ENCODE measurements at regions not wholly inside any gene's neighbourhood (a gene's known extent, or its start where the extent isn't known, plus 50 kb on each side); places are given as distances from the start of the nearest gene placed in this dataset.
"Not testable (repeated sequence)": the region's sequence is repeated elsewhere in the genome, so short reads cannot be mapped to it uniquely, and the experiment has no call there.

DNA sequence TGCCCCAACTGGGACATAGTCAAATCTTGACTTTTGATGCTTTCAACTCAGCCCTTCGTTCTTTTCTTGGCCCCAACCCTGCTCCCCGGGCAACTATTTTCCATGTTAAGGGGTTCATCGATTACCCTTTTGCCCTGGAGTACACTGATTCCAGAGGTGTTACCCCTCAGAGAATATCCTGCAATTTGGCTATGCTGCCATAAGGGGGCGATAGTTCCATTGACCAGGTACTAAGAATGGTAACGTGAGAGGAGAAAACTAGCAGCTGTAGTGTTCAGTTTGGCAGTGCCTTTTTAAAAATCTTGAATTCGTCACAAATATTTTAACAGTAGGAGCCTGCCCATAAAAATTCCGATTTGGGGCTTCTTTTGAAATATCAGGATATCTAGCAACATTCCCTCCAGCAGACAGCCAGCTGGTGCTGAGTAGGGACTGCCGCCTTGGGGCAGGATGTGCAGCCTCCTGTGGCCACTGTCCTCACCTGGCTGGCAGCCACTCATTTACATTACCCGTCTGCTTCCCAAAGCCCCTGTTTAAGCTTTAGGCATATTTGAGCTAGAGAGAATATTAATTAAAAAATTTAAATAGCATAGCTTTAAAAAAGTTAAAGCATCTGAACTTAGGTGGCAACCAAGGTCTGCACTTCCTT, 146.3 kb upstream of the SKOR2 start:
- no peak for DNase-seq

DNA sequence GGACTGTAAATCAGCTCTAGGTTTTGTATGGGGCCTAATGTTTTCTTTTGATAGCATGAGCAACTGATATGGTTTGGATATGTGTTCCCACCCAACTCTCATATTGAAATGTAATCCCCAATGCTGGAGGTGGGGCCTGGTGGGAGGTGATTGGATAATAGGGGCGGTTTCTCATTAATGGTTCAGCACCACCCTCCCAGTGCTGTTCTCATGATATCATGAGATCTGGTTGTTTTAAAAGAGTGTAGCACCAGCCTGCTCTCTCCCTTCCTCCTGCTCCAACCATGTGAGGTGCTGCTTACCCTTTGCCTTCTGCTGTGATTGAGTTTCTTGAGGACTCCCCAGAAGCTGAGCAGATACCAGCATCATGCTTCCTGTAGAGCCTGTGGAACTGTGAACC, 140.2 kb upstream of the SKOR2 start:
- no peak for DNase-seq

DNA sequence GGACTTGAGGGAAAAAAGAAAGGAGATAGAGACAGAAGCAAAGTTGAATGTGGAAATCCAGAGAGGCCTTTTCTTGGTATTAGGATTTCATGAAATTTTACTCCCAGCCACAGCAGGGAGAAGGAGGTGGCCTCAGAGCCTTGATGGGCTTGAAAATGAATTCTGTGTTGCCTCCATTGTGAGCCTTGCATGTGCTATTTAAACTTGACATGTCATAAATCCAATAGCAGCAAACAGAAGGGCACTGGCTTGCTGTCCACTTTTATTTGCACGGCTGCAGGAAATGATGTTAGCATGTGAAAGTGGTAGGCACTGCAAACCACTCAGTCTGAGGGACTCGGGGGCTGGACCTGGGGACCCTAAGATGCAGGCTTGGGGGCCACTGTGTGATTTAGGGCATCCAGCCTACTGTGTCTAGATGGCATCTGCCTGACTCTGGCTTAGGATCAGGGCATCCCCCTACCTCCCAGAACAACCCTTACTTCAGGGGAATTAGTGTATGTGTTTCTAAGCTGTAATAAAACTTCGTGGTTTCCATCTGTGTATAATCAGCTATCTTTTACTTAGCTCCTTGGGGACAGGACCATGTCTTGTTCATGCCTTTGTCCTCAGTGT, 139.1 kb upstream of the SKOR2 start:
- DNase-seq: no peak

DNA sequence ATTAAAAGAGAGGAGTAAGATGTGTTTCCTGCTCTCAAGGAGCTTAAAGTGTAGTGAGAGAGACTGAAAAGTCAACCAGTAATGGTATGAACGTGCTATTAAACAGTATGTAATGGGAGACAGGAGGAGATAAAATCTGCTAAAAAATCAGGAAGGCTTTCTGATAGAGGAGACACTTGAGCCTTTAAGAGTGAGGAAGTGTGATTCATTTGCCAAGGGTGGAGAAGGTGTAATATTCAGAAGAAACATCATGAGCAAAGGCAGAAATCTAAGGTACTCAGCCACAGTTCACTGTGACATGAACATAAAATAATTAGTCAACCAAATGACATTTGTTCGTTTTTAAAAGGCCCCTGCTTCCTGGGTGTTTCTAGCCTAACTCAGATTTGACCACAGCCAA, 137.8 kb upstream of the SKOR2 start:
- no peak for DNase-seq

DNA sequence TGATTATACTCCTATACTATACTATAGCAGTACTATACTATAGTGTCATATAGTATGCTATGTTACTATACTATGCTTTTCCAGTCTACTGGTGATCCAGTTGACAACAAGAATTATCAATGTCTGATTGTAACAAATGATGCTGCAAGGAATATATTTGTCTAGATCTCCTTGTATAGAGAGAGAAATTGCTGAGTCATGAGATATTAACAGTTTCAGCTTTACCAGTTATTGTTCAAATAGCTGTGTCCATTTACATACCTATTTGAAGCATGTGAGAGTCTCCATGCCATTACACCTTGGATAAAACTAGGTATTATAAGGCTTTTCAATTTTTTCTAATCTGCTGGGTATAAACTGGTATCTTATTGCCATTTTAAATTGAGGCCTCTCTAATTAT, 136.4 kb upstream of the SKOR2 start:
- no peak for DNase-seq

DNA sequence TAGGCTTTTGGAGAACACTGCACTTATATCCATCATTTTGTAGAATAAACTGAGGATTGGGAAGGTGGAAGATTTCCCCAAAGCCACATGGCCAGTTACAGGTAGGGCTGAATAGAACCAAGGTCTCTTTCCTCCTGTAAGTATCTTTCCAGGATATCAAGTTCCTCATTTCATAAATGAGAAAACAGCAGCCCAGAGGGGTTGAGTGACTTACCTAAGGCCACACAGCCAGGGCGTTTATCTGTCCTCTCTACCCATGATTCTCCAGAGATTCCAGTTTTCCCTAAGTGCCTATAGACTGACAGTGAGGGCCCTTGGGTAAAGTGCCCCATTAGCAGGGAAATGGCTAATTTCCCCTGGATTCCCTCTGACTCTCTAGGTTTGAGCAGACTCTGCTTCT, 132.3 kb upstream of the SKOR2 start:
- DNase-seq: no peak

DNA sequence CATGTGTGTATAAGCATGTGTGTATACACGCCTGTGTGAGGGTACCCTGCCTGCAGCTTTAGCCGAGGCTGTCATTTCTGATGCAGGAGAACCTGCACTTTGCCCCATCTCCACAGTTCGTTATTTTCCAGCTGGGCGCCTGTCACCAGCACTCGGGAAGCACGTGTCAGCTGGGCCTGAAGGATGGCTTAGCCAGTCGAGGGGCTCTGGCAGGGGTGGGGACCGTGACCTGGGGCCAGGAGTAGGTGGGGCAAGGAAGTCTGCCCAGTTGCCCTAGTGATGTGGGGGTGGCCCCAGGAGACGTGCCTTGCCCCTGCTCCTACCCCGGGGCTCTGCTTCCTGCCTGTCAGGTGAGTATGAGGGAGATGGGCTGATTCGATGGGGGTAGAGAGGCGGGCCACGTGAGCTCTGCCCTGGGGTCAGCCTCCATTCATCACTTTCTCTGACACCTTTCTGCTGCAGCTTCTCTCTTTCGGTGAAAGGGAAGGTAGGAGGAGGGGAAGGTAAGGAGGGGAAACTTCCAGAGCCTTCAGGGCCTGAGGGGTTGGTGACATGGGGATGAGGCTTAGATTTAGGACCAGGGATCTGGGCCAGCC, 130.6 kb upstream of the SKOR2 start:
- no peak for DNase-seq

DNA sequence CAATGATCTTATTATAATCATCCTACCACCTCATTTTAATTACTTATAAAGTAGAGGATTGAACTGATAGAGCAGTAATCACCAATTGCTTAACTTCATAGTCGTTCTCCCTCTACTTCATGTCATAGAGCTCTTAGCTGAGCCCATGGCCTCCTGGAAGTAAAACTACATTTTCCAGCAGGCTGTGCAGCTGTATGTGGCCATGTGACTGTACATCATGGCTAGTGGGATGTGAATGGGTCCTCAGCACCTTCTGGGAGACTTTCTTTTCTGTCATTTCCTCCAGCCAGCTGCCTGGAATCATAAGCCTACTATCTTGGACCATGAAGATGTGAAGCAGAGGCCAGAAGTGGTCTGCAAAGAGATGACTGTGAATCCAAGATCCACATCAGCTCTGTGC, 128.7 kb upstream of the SKOR2 start:
- DNase-seq: no peak

DNA sequence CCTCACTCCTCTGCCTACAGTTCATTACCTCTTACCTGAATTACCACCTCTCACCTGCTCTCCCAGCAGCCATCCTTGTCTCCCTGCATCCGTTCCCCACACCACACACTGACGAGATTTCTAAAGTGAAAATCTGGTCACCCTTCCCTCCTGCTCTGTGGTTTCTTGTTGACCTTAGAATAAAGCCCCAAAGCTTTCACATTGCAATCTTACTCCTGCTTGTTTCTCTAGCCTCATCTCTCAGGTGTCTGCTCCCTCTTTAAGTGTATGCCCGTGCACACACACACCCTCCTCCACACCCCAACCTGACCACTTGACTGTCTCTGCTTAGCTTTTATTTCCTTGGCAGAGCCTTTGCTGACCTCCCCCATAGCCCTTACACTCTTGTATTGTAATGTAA, 122.0 kb upstream of the SKOR2 start:
- DNase-seq: no peak

DNA sequence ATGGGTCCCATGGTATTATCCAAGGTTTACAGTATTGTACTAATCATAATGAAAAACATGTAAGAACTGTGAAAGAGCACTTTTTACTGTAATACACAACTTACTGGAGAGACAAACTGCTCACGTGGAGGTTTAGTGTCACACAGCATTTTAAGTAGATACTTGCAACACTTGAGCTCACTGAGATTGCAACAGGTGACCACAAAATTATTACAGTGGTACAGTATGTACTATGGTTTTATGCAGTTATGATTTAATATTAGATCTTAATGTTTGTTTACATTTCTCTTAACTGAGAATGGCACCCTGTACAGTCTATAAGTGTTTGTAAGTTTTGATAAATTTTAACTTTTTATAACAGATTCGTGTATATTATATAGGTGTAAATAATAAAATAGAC, 118.6 kb upstream of the SKOR2 start:
- DNase-seq: no peak

DNA sequence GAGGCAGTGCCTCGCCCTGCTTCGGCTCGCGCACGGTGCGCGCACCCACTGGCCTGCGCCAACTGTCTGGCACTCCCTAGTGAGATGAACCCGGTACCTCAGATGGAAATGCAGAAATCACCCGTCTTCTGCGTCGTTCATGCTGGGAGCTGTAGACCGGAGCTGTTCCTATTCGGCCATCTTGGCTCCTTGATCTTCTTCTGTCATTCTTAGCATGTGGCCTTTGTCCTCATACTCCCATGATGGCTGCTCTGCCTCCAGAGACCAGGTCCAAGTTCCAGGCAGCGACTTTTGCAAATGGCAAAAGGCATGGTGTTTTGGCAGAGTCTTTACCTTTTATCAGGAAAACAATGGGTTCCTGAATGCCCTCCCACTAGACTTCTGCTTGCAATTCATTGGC, 102.6 kb upstream of the SKOR2 start:
- not testable (repeated sequence) for DNase-seq

DNA sequence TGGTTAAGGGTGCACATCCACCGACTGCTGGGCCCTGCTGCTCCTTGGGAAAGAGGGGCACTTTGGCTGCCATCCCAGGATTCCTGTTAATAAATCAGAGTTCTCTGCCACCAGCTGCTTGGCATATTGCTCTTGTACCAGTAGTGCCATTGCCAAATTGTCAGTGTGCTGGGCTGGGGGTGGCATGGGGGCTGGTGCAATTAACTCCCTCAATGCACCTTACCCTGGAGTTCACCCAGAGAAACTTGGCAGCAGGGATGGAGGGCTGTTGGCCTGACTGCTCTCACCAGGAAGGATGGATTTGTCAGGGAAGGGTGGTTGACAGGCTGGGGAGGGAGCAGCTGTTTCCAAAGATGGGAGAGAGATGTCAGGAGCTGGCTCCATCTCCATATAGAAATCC, 94.6 kb upstream of the SKOR2 start:
- DNase-seq: no peak

DNA sequence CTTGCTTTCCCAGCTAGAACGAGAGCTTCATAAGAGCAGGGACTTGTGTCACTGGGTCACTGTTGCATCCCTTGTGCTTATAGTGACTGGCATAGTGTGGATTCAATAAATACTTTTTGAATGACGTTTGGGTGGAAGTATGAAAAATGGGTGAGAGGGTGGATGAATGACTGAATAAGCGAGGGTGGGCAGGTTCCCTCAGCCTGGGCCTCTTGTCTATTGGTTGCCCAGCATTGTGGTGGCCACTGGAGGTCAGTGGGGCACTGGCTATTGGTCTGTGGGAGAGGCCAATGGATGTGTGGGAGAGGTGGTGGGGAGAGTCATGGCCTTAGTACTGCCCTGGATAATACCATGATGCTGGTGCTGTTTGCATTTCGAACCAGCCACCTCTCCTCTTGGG, 93.8 kb upstream of the SKOR2 start:
- no peak for DNase-seq

DNA sequence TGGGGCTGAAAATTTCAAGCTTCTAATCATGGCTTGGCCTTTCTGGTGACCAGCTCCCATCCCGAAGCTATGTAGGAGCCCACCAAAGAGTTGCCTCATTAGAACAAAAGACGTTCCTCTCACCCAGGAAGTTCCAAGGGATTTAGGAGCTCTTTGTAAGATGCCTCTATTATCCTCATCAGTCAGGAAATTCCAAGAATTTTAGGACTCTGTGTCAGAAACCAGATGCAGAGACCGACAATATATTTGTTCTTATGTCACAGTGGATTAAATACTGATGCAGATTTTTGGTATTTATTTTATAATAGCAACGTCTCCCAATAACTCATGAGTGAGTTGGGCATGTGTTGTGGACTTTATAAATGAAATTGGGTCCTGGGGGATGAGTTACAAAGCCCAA, 91.8 kb upstream of the SKOR2 start:
- no peak for DNase-seq

DNA sequence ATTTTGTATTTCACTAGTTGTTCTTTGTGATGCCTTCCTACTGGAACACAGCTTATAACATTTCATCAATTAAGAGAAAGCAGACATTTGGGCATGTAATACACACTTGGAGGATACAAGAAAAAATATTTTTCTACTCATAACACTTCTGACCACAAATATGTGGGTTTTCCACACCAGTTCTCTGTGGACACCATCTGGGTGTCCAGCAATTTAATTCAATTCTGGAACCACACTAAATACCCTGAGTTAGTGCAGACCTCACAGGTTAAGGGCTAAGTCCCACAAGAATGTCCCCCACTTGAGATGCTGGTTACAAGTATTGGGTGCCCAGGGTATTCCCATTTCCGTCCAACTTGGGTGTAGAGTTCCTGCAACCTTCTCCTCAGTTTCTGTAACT, 91.1 kb upstream of the SKOR2 start:
- DNase-seq: no peak

DNA sequence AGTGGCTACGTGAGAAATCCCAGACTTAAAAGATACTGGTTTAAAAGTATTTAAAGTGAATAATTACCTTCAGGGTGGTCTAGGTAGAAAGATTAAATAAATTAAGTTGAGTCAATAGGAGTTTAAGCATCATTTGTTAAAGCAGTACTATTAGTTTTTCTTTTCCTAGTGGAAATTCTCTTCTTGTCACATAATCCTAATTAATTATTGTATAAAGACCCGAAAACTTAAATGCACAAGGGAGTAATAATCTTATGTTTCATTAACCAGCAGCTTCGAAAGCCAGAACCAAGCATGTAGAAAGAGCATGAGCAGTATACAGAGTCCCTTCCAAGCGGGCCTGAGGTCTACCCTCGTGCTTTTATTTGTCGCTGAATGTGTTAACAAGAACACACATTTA, 90.2 kb upstream of the SKOR2 start:
- no peak for DNase-seq

DNA sequence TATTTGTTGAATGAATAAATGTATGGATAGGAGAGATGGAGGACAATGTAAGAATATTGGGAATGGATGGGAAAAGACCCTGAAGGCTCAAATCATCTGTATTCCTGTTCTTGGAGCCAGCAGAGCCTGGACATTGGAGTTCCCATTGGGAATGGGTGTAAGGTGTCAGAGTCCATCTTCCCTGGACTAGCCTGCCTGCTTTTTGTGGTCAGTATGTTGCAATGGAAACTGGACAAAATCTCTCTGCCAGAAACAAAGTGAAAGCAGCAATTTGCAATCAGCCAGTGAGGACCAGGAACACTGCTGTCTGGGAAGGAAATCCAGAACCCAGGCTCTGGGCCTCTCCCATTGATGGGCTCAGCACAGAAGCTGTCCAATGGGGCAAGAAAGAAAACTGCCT, 83.5 kb upstream of the SKOR2 start:
- no peak for DNase-seq

DNA sequence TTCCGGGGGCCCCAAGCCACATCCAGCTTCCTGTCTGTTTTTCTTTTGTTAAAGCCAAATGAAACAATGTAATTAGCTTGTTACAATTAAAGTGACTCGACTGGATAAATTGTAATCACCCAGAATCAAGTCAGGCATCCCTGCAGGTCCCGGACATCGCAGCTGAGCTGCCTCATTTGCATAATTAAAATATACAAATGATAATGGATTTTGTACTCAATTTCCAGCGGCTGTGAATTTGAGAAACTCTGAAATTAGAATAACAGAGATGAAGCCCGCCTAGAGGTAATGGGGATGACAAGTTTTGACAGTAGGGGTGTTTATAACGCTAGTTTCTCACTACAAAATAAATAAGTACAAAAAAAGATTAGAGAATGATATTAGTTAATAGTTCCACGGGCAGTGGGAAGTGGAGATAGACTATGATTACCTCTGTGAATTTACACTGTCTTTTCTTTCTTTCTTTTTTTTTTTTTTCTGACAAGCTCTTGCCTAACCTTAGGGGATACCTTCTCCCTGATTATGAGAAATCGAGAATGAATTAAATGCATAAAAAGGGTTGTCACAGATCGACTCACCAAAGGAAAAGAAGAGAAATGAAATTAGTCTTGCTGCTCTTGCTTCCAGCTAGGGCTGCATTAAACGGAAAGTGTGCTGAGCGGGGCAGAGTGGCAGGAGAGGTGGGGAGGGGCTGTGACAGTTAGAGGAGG, 82.6 kb upstream of the SKOR2 start:
- DNase-seq: no peak

DNA sequence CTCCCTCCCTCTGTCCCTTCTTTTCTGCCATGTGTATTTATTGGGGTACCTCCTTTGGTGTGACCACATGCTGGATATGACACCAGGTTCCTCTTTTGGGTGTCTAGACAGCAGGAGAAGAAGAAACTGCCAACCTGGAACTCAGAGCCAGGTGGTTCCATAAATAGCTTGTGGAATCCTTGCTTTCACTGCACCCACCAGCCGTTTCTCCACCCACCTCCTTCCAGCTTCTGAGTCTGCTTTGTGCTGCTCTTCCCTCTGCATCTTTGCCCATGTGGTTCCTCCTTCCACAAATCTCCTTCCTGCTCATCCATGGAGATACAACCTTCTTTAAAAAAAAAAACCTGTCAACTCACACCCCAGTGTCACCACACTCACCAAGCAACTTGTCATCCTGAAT, 80.2 kb upstream of the SKOR2 start:
- no peak for DNase-seq

DNA sequence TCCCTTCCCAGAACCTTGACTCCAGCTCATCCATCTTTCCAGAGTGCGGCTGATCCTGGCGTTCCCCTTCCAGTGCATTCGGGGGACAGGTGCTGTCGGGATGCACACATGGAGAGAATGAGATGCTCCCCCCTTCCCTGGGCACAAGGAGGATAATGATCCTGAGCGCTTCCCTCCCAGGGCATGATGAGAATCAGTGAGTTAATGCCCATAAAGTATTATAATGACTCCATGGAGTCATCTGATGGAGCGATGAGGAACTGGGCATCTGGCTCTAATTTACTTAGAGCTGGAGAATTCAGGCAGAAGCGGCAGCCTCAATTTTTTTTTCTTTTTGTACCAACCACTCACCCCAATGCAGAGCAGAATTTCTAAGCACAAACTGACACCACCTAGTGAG, 79.6 kb upstream of the SKOR2 start:
- DNase-seq: no peak

DNA sequence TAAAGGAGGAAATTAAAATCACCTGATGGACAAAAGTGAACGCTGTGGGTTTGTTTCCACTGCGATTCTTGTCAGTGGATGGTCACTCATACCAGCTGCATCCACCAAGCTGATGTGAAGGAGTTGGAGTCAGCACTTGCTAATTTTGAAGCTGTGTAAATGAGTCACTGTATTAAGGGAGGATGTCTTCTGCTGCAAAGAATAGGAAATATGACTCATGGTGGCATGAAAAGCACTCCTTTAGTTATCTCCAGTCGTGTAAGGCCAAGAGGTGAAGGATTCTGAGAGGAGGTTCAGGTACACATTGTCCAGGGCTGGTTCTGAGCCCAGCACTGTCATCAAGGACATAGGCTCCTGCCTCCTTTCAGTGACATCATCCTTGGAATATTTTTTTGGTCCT, 71.7 kb upstream of the SKOR2 start:
- DNase-seq: no peak

DNA sequence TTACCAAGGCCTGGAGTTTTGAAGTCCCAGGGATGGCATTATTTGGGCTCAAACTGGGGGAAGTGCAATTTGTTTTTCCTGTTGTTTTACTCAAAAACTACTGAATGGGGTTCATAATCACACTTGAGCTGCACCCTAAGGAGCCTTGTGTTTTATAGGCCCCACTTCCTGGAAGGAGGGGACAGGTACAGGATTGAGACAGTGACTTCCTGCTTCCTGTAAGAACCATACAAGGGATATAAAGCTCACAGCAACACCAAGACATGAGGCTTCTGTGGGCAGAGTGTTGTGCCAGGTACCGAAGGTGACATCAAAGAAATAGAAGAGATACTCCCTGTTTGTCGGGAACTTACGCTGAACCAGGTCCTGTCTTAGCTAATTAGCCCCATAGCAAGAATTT, 70.4 kb upstream of the SKOR2 start:
- no peak for DNase-seq

DNA sequence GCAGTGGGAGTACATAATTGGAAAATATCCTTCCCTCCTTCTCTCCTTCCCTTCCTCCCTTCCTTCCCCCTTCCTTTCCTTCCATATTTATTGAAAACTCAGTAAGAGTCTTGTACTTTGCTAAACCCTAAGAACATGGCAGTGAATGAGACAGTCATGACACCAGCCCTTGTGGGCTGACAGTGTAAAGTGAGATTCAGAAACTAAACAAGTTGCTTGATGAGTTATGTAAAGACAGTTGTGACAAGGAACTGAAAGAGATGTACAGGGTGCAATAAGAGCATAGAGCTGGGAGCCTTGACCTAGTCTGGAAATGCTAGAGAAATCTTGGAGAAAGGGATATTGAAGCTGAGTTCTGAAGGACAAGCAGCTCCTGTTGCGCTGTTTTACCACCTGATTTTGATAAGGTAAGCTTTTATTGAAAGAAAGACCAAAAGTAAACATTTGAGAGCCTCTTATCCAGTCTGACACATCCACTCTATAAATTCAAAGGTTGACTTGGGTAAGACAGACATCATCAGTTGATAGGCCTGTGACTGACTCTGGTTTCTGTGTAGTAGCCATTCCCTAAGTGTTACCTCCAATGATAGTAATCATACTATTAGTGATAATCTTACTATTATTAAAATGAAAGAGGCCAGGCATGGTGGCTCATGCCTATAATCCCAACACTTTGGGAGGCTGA, 66.5 kb upstream of the SKOR2 start:
- DNase-seq: no peak

DNA sequence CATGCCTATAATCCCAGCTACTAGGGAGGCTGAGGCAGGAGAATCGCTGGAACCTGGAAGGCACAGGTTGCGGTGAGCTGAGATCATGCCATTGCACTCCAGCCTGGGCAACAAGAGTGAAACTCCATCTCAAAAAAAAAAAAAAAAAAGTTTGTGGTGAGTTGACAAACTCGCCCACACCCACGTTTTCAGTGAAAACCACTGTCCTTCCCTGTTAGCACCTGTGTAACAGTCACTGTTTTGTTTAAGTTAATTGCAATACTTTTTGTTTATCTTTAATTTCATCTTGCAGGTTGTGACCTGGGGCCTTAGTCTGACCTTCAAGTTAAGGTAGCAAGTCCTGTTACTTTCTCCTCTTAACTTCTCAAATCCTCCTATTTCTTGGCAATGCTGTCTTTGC, 65.5 kb upstream of the SKOR2 start:
- no peak for DNase-seq
